ENCODE measurements at regions not wholly inside any gene's neighbourhood (a gene's known extent, or its start where the extent isn't known, plus 50 kb on each side); places are given as distances from the start of the nearest gene placed in this dataset.
"Not testable (repeated sequence)": the region's sequence is repeated elsewhere in the genome, so short reads cannot be mapped to it uniquely, and the experiment has no call there.

GRCh38 chr1:59188413-59189213 is 108.3 kb upstream of the FGGY start:
- DNase-seq = no peak

GRCh38 chr1:59193443-59194093 is 103.3 kb upstream of the FGGY start:
- no peak for DNase-seq

- DNase-seq = no peak
Measured at GRCh38 chr1:59194621-59195020, 102.3 kb upstream of the FGGY start.

- DNase-seq = no peak
Measured at GRCh38 chr1:59195151-59195550, 101.7 kb upstream of the FGGY start.

- no peak for DNase-seq
Measured at GRCh38 chr1:59198564-59198963, 98.3 kb upstream of the FGGY start.

GRCh38 chr1:59199147-59199546 is 97.7 kb upstream of the FGGY start:
- DNase-seq = no peak

GRCh38 chr1:59199719-59200376 is 97.0 kb upstream of the FGGY start:
- DNase-seq = no peak

GRCh38 chr1:59201341-59201740 is 95.6 kb upstream of the FGGY start:
- no peak for DNase-seq

GRCh38 chr1:59202455-59202854 is 94.4 kb upstream of the FGGY start:
- DNase-seq = no peak

- DNase-seq = no peak
Measured at GRCh38 chr1:59204001-59204400, 92.9 kb upstream of the FGGY start.

- not testable (repeated sequence) for DNase-seq
Measured at GRCh38 chr1:59206616-59207015, 90.3 kb upstream of the FGGY start.

- not testable (repeated sequence) for DNase-seq
Measured at GRCh38 chr1:59210430-59210829, 86.5 kb upstream of the FGGY start.

- DNase-seq = no peak
Measured at GRCh38 chr1:59212706-59213105, 84.2 kb upstream of the FGGY start.

GRCh38 chr1:59214248-59215208 is 82.4 kb upstream of the FGGY start:
- DNase-seq = no peak

GRCh38 chr1:59215766-59216291 is 81.1 kb upstream of the FGGY start:
- DNase-seq = no peak

GRCh38 chr1:59217439-59217838 is 79.5 kb upstream of the FGGY start:
- not testable (repeated sequence) for DNase-seq

GRCh38 chr1:59218521-59219236 is 78.2 kb upstream of the FGGY start:
- DNase-seq = no peak

- DNase-seq = no peak
Measured at GRCh38 chr1:59219916-59220315, 77.0 kb upstream of the FGGY start.

- DNase-seq = no peak
Measured at GRCh38 chr1:59220356-59220755, 76.5 kb upstream of the FGGY start.

- DNase-seq = no peak
Measured at GRCh38 chr1:59223198-59223597, 73.7 kb upstream of the FGGY start.

- DNase-seq = no peak
Measured at GRCh38 chr1:59223989-59224634, 72.8 kb upstream of the FGGY start.
